ENCODE measurements at regions not wholly inside any gene's neighbourhood (a gene's known extent, or its start where the extent isn't known, plus 50 kb on each side); places are given as distances from the start of the nearest gene placed in this dataset.

DNA sequence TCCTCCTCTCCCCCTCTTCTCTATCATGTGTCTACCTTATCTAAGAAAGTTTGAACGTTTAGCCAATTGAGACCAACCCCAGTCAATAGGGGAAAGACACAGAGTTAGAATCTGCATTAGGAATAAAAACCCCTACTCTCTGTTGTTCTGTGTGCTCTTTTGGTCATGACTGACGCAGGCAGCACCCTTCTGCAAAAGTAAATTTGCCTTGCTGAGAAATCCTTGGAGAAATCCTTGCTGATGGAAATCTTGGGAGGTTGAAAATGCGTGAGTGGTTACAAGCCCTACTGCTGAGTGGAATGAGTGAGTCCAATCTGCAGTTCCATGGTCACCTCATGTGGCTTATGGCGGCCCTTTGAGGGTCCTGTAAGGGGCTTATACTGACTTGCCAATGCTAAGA lies 145.2 kb downstream of the AASDHPPT start:
- TF ChIP-seq RAD21 (IDR thresholded peaks at IDR 0.05; ENCODE audit: low read depth), result no peak
- no peak for TF ChIP-seq CREB1 (IDR thresholded peaks at IDR 0.05; ENCODE audit: low read depth)
- TF ChIP-seq NFIC (IDR thresholded peaks at IDR 0.05), result no peak
- no peak for TF ChIP-seq CEBPB (IDR thresholded peaks at IDR 0.05)
- TF ChIP-seq TEAD4 (IDR thresholded peaks at IDR 0.05), result no peak
- TF ChIP-seq, protein P1, sequence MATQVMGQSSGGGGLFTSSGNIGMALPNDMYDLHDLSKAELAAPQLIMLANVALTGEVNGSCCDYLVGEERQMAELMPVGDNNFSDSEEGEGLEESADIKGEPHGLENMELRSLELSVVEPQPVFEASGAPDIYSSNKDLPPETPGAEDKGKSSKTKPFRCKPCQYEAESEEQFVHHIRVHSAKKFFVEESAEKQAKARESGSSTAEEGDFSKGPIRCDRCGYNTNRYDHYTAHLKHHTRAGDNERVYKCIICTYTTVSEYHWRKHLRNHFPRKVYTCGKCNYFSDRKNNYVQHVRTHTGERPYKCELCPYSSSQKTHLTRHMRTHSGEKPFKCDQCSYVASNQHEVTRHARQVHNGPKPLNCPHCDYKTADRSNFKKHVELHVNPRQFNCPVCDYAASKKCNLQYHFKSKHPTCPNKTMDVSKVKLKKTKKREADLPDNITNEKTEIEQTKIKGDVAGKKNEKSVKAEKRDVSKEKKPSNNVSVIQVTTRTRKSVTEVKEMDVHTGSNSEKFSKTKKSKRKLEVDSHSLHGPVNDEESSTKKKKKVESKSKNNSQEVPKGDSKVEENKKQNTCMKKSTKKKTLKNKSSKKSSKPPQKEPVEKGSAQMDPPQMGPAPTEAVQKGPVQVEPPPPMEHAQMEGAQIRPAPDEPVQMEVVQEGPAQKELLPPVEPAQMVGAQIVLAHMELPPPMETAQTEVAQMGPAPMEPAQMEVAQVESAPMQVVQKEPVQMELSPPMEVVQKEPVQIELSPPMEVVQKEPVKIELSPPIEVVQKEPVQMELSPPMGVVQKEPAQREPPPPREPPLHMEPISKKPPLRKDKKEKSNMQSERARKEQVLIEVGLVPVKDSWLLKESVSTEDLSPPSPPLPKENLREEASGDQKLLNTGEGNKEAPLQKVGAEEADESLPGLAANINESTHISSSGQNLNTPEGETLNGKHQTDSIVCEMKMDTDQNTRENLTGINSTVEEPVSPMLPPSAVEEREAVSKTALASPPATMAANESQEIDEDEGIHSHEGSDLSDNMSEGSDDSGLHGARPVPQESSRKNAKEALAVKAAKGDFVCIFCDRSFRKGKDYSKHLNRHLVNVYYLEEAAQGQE (IDR thresholded peaks at IDR 0.05; ENCODE audit: low read depth), result no peak
- TF ChIP-seq, protein P2, sequence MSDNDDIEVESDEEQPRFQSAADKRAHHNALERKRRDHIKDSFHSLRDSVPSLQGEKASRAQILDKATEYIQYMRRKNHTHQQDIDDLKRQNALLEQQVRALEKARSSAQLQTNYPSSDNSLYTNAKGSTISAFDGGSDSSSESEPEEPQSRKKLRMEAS (IDR thresholded peaks at IDR 0.05), result no peak
- no peak for TF ChIP-seq FOXM1 (IDR thresholded peaks at IDR 0.05; ENCODE audit: borderline replicate concordance, low read depth)
- no peak for TF ChIP-seq TCF12 (IDR thresholded peaks at IDR 0.05; ENCODE audit: low read depth)
- no peak for TF ChIP-seq ZBTB7A (IDR thresholded peaks at IDR 0.05; ENCODE audit: low read depth)
- TF ChIP-seq EGR1 (IDR thresholded peaks at IDR 0.05), result no peak
- TF ChIP-seq, protein P3, sequence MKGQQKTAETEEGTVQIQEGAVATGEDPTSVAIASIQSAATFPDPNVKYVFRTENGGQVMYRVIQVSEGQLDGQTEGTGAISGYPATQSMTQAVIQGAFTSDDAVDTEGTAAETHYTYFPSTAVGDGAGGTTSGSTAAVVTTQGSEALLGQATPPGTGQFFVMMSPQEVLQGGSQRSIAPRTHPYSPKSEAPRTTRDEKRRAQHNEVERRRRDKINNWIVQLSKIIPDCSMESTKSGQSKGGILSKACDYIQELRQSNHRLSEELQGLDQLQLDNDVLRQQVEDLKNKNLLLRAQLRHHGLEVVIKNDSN (IDR thresholded peaks at IDR 0.05), result no peak
- no peak for TF ChIP-seq TAF1 (IDR thresholded peaks at IDR 0.05; ENCODE audit: low read depth)
- TF ChIP-seq YY1 (IDR thresholded peaks at IDR 0.05; ENCODE audit: low read depth), result no peak
- TF ChIP-seq EP300 (IDR thresholded peaks at IDR 0.05; ENCODE audit: borderline replicate concordance), result no peak

DNA sequence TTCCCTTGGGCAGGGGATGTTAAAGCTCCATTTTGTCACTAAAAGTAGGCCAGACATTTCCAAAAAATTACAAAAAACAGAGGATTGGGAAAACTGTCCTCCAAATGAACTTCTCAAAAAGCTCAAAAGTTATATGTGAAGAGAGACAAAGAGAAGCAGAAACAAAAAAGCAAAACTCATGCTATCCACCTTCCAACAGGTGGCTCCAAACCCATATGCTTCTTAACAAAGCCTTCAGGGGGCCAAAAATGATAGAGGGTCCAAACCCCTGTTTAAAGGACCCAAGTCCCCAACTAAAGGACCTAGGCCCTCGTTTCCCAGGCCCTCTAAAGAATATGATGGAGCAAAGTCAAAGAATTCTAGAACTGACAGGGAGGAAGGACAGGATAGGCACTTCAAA lies 146.7 kb downstream of the AASDHPPT start:
- TF ChIP-seq, protein P1 (IDR thresholded peaks at IDR 0.05; ENCODE audit: low read depth), result no peak
- no peak for TF ChIP-seq CEBPB (IDR thresholded peaks at IDR 0.05)
- TF ChIP-seq TEAD4 (IDR thresholded peaks at IDR 0.05), result no peak
- no peak for TF ChIP-seq YY1 (IDR thresholded peaks at IDR 0.05; ENCODE audit: low read depth)
- no peak for TF ChIP-seq EP300 (IDR thresholded peaks at IDR 0.05; ENCODE audit: borderline replicate concordance)
- TF ChIP-seq TCF12 (IDR thresholded peaks at IDR 0.05; ENCODE audit: low read depth), result no peak
- TF ChIP-seq EGR1 (IDR thresholded peaks at IDR 0.05), result no peak
- no peak for TF ChIP-seq ZBTB7A (IDR thresholded peaks at IDR 0.05; ENCODE audit: low read depth)
- TF ChIP-seq NFIC (IDR thresholded peaks at IDR 0.05), result no peak
- no peak for TF ChIP-seq RAD21 (IDR thresholded peaks at IDR 0.05; ENCODE audit: low read depth)
- TF ChIP-seq TAF1 (IDR thresholded peaks at IDR 0.05; ENCODE audit: low read depth), result no peak
- TF ChIP-seq, protein P2 (IDR thresholded peaks at IDR 0.05), result no peak
- TF ChIP-seq CREB1 (IDR thresholded peaks at IDR 0.05; ENCODE audit: low read depth), result no peak
- TF ChIP-seq, protein P3 (IDR thresholded peaks at IDR 0.05), result no peak
- no peak for TF ChIP-seq FOXM1 (IDR thresholded peaks at IDR 0.05; ENCODE audit: borderline replicate concordance, low read depth)

DNA sequence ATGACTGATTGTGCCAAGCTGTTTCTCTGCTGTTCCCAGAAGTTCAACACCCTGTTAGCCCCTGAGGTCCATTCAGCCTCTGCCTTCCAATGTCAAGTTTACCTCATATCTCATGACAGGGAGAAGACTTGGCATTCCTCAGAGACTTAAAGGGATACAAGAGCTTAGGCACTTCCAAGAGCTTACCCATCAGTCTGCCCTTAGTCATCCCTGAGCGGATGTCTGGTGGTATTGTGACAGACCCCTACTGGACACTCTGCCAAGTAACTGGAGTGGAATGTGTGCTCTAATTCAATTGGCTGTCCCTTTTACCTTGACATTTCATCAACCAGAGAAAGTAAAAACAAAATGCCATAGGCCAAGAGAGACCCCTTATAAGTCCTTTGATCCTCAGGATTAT lies 151.5 kb downstream of the AASDHPPT start:
- TF ChIP-seq TEAD4 (IDR thresholded peaks at IDR 0.05), result no peak
- TF ChIP-seq, protein P1 (IDR thresholded peaks at IDR 0.05; ENCODE audit: low read depth), result no peak

DNA sequence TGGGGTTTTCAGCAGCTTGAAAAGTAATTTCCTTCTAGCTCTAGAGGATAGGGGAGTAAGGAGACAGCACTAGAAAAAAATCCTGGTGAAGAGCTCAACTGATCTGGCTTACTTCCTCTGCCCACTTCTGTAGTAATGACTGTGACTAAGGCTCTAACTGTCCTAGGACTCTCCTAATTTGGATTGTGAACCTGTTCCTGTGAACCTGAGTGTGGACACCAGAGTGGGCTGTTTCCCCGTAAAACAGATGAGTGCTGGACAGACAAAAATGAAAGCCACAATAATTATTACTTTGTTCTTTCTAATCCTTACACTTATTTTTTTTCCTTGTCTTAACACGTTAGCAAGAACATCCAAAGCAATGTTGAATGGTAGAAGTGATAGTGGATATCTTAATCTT lies 154.1 kb downstream of the AASDHPPT start:
- TF ChIP-seq EGR1 (IDR thresholded peaks at IDR 0.05) (no peak), RAD21 (IDR thresholded peaks at IDR 0.05; ENCODE audit: low read depth) (0 out of 2 replicates have a peak, but pooled peaks have one; percentile 16)

DNA sequence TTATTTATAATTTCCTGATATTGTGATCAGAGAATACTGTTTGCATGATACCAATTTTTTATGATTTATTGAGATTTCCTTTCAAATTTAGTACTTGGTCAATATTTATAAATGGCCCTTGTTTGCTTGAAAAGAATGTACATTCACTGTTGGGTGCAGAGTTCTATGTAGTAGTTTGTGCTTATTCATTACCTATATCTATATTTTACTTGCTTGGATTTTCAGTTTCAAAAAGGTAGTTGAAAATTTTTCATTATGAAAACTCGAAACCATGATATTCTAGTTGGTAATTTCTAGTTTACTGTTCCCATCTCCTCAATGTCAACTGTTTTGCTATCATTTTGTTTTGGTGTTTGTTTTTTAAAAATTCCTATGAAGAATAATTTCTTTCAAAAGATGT lies 155.7 kb downstream of the AASDHPPT start:
- TF ChIP-seq TCF12 (IDR thresholded peaks at IDR 0.05; ENCODE audit: low read depth), result no peak
- TF ChIP-seq, protein P2 (IDR thresholded peaks at IDR 0.05), result no peak
- TF ChIP-seq YY1 (IDR thresholded peaks at IDR 0.05; ENCODE audit: low read depth), result no peak
- no peak for TF ChIP-seq CREB1 (IDR thresholded peaks at IDR 0.05; ENCODE audit: low read depth)
- no peak for TF ChIP-seq FOXM1 (IDR thresholded peaks at IDR 0.05; ENCODE audit: borderline replicate concordance, low read depth)
- TF ChIP-seq CEBPB (IDR thresholded peaks at IDR 0.05), result no peak
- TF ChIP-seq, protein P1 (IDR thresholded peaks at IDR 0.05; ENCODE audit: low read depth), result no peak
- no peak for TF ChIP-seq EGR1 (IDR thresholded peaks at IDR 0.05)
- TF ChIP-seq TAF1 (IDR thresholded peaks at IDR 0.05; ENCODE audit: low read depth), result no peak
- TF ChIP-seq RAD21 (IDR thresholded peaks at IDR 0.05; ENCODE audit: low read depth), result no peak
- TF ChIP-seq ZBTB7A (IDR thresholded peaks at IDR 0.05; ENCODE audit: low read depth), result no peak
- TF ChIP-seq EP300 (IDR thresholded peaks at IDR 0.05; ENCODE audit: borderline replicate concordance), result no peak
- TF ChIP-seq TEAD4 (IDR thresholded peaks at IDR 0.05), result no peak
- TF ChIP-seq, protein P3 (IDR thresholded peaks at IDR 0.05), result no peak
- TF ChIP-seq NFIC (IDR thresholded peaks at IDR 0.05), result no peak

All from Ishikawa (cell line).